NCI-H2227 (cell line): ENCODE measurements at regions not wholly inside any gene's neighbourhood (a gene's known extent, or its start where the extent isn't known, plus 50 kb on each side); places are given as distances from the start of the nearest gene placed in this dataset.

Experiments
- DNase-seq: peaks from one replicate; lab custom pipeline; 2025; ENCODE audit not compliant: unreplicated experiment; lab: John Stamatoyannopoulos, UW

- no peak for DNase-seq
These were observed 515.8 kb downstream of the PREX1 start for GRCh38 chr20:48311956-48312355.

GRCh38 chr20:48310305-48310704, 517.5 kb downstream of the PREX1 start:
- DNase-seq, result no peak

GRCh38 chr20:48309293-48309692, 518.5 kb downstream of the PREX1 start:
- no peak for DNase-seq

- DNase-seq, result no peak
These were observed 518.9 kb downstream of the PREX1 start for GRCh38 chr20:48308882-48309281.

- DNase-seq, result no peak
These were observed 519.5 kb downstream of the PREX1 start for GRCh38 chr20:48308232-48308781.

- no peak for DNase-seq
These were observed 520.5 kb downstream of the PREX1 start for GRCh38 chr20:48307277-48307676.

GRCh38 chr20:48302844-48303542, 517.7 kb upstream of the SULF2 start:
- no peak for DNase-seq

GRCh38 chr20:48302149-48302548, 516.9 kb upstream of the SULF2 start:
- DNase-seq, result no peak

- no peak for DNase-seq
These were observed 515.9 kb upstream of the SULF2 start for GRCh38 chr20:48301189-48301588.

- no peak for DNase-seq
These were observed 515.2 kb upstream of the SULF2 start for GRCh38 chr20:48300529-48300928.

- DNase-seq, result peak; percentile 54
These were observed 513.7 kb upstream of the SULF2 start for GRCh38 chr20:48298851-48299484.

GRCh38 chr20:48298433-48298832, 513.2 kb upstream of the SULF2 start:
- DNase-seq, result no peak

GRCh38 chr20:48295966-48296421, 510.7 kb upstream of the SULF2 start:
- DNase-seq, result no peak

- DNase-seq, result no peak
These were observed 510.2 kb upstream of the SULF2 start for GRCh38 chr20:48295445-48295903.

- no peak for DNase-seq
These were observed 509.7 kb upstream of the SULF2 start for GRCh38 chr20:48294942-48295341.

GRCh38 chr20:48294196-48294595, 508.9 kb upstream of the SULF2 start:
- no peak for DNase-seq

- DNase-seq, result no peak
These were observed 508.4 kb upstream of the SULF2 start for GRCh38 chr20:48293671-48294070.

- no peak for DNase-seq
These were observed 507.5 kb upstream of the SULF2 start for GRCh38 chr20:48292806-48293205.

- no peak for DNase-seq
These were observed 506.6 kb upstream of the SULF2 start for GRCh38 chr20:48291896-48292295.

- DNase-seq, result no peak
These were observed 503.7 kb upstream of the SULF2 start for GRCh38 chr20:48288930-48289507.

- DNase-seq, result no peak
These were observed 502.4 kb upstream of the SULF2 start for GRCh38 chr20:48287552-48288170.
